ENCODE measurements at regions not wholly inside any gene's neighbourhood (a gene's known extent, or its start where the extent isn't known, plus 50 kb on each side); places are given as distances from the start of the nearest gene placed in this dataset.
"Not testable (repeated sequence)": the region's sequence is repeated elsewhere in the genome, so short reads cannot be mapped to it uniquely, and the experiment has no call there.

- ATAC-seq (no peak), DNase-seq (ENCODE audit: low spot score in 2 of 2) (no peak)
- H3K4me1 Mint-ChIP-seq, result no peaks in the 10 kb centered on the region
- H3K4me3 Mint-ChIP-seq, result no peak overlapping the region
- no peak overlapping the region for H3K27ac Mint-ChIP-seq
- no peaks in the 10 kb centered on the region for H3K36me3 Mint-ChIP-seq
- H3K9me3 Mint-ChIP-seq, result peaks cover 7% of the 10 kb centered on the region
Observed at GRCh38 chr3:168958466-168958865, 705.0 kb downstream of the MECOM start.

- Mint-ChIP-seq H3K27ac (no peak overlapping the region), H3K4me1 (no peaks in the 10 kb centered on the region), H3K36me3 (no peaks in the 10 kb centered on the region), H3K9me3 (peaks cover 5% of the 10 kb centered on the region), H3K4me3 (no peak overlapping the region)
- DNase-seq (ENCODE audit: low spot score in 2 of 2), result no peak
- ATAC-seq, result no peak
Observed at GRCh38 chr3:168956076-168956475, 707.4 kb downstream of the MECOM start.

- no peak overlapping the region for H3K27ac Mint-ChIP-seq
- H3K9me3 Mint-ChIP-seq, result peaks cover 9% of the 10 kb centered on the region
- no peak for DNase-seq (ENCODE audit: low spot score in 2 of 2)
Observed at GRCh38 chr3:168952551-168952950, 711.0 kb downstream of the MECOM start.

GRCh38 chr3:168951884-168952283 lies 711.6 kb downstream of the MECOM start:
- Mint-ChIP-seq H3K4me3 (no peak overlapping the region), H3K36me3 (no peaks in the 10 kb centered on the region), H3K4me1 (no peaks in the 10 kb centered on the region), H3K27ac (no peak overlapping the region), H3K9me3 (peaks cover 15% of the 10 kb centered on the region)
- ATAC-seq (no peak), DNase-seq (ENCODE audit: low spot score in 2 of 2) (no peak)

More at GRCh38 chr3:168952551-168952950, 711.0 kb downstream of the MECOM start:
- H3K4me3 Mint-ChIP-seq, result no peak overlapping the region
- no peaks in the 10 kb centered on the region for H3K36me3 Mint-ChIP-seq
- H3K4me1 Mint-ChIP-seq, result no peaks in the 10 kb centered on the region
- no peak for ATAC-seq

- no peak for DNase-seq (ENCODE audit: low spot score in 2 of 2)
- no peaks in the 10 kb centered on the region for H3K36me3 Mint-ChIP-seq
- H3K4me1 Mint-ChIP-seq, result no peaks in the 10 kb centered on the region
- no peak overlapping the region for H3K27ac Mint-ChIP-seq
- H3K4me3 Mint-ChIP-seq, result no peak overlapping the region
- H3K9me3 Mint-ChIP-seq, result peaks cover 15% of the 10 kb centered on the region
- no peak for ATAC-seq
Observed at GRCh38 chr3:168951368-168951767, 712.1 kb downstream of the MECOM start.

GRCh38 chr3:168950622-168951021 lies 712.9 kb downstream of the MECOM start:
- Mint-ChIP-seq H3K27ac (no peak overlapping the region), H3K9me3 (peaks cover 15% of the 10 kb centered on the region), H3K4me3 (no peak overlapping the region), H3K36me3 (no peaks in the 10 kb centered on the region), H3K4me1 (no peaks in the 10 kb centered on the region)
- ATAC-seq (no peak), DNase-seq (ENCODE audit: low spot score in 2 of 2) (no peak)

- Mint-ChIP-seq H3K9me3 (peaks cover 5% of the 10 kb centered on the region), H3K4me1 (no peaks in the 10 kb centered on the region), H3K27ac (no peak overlapping the region), H3K4me3 (no peak overlapping the region), H3K36me3 (no peaks in the 10 kb centered on the region)
- ATAC-seq (no peak), DNase-seq (ENCODE audit: low spot score in 2 of 2) (no peak)
Observed at GRCh38 chr3:168939651-168940238, 723.8 kb downstream of the MECOM start.

GRCh38 chr3:168933614-168934013 lies 729.9 kb downstream of the MECOM start:
- no peaks in the 10 kb centered on the region for H3K4me1 Mint-ChIP-seq
- H3K27ac Mint-ChIP-seq, result no peak overlapping the region
- H3K9me3 Mint-ChIP-seq, result peaks cover 28% of the 10 kb centered on the region
- no peak overlapping the region for H3K4me3 Mint-ChIP-seq
- DNase-seq (ENCODE audit: low spot score in 2 of 2), result no peak
- no peaks in the 10 kb centered on the region for H3K36me3 Mint-ChIP-seq
- no peak for ATAC-seq

GRCh38 chr3:168929997-168930396 lies 733.5 kb downstream of the MECOM start:
- not testable (repeated sequence) for DNase-seq (ENCODE audit: low spot score in 2 of 2); H3K4me1 Mint-ChIP-seq; ATAC-seq; H3K36me3 Mint-ChIP-seq; H3K27ac Mint-ChIP-seq; H3K4me3 Mint-ChIP-seq
- peaks cover 26% of the 10 kb centered on the region for H3K9me3 Mint-ChIP-seq

- Mint-ChIP-seq H3K4me1 (no peaks in the 10 kb centered on the region), H3K9me3 (peaks cover 10% of the 10 kb centered on the region), H3K4me3 (no peak overlapping the region)
Observed at GRCh38 chr3:168926426-168926825, 737.1 kb downstream of the MECOM start.

GRCh38 chr3:168925568-168925967 lies 737.9 kb downstream of the MECOM start:
- Mint-ChIP-seq H3K36me3 (no peaks in the 10 kb centered on the region), H3K9me3 (peaks cover 2% of the 10 kb centered on the region), H3K27ac (no peak overlapping the region), H3K4me1 (no peaks in the 10 kb centered on the region), H3K4me3 (no peak overlapping the region)
- ATAC-seq (no peak), DNase-seq (ENCODE audit: low spot score in 2 of 2) (no peak)

More at GRCh38 chr3:168926426-168926825, 737.1 kb downstream of the MECOM start:
- Mint-ChIP-seq H3K36me3 (no peaks in the 10 kb centered on the region), H3K27ac (no peak overlapping the region)
- DNase-seq (ENCODE audit: low spot score in 2 of 2) (no peak), ATAC-seq (no peak)

- Mint-ChIP-seq H3K27ac (no peak overlapping the region), H3K9me3 (peaks cover 3% of the 10 kb centered on the region), H3K4me1 (no peaks in the 10 kb centered on the region), H3K36me3 (no peaks in the 10 kb centered on the region), H3K4me3 (no peak overlapping the region)
- ATAC-seq, result no peak
- DNase-seq (ENCODE audit: low spot score in 2 of 2), result no peak
Observed at GRCh38 chr3:168914662-168915061, 748.9 kb downstream of the MECOM start.

- peaks cover 3% of the 10 kb centered on the region for H3K9me3 Mint-ChIP-seq
- no peak for DNase-seq (ENCODE audit: low spot score in 2 of 2)
- H3K36me3 Mint-ChIP-seq, result no peaks in the 10 kb centered on the region
- no peak for ATAC-seq
- no peak overlapping the region for H3K27ac Mint-ChIP-seq
- no peak overlapping the region for H3K4me3 Mint-ChIP-seq
- no peaks in the 10 kb centered on the region for H3K4me1 Mint-ChIP-seq
Observed at GRCh38 chr3:168909260-168909659, 754.3 kb downstream of the MECOM start.

- no peak overlapping the region for H3K27ac Mint-ChIP-seq
- H3K4me3 Mint-ChIP-seq, result no peak overlapping the region
- H3K9me3 Mint-ChIP-seq, result peaks cover 17% of the 10 kb centered on the region
- ATAC-seq (no peak), DNase-seq (ENCODE audit: low spot score in 2 of 2) (no peak)
- H3K4me1 Mint-ChIP-seq, result no peaks in the 10 kb centered on the region
- no peaks in the 10 kb centered on the region for H3K36me3 Mint-ChIP-seq
Observed at GRCh38 chr3:168895419-168895818, 768.1 kb downstream of the MECOM start.

- DNase-seq (ENCODE audit: low spot score in 2 of 2) (no peak), ATAC-seq (no peak)
- Mint-ChIP-seq H3K27ac (no peak overlapping the region), H3K36me3 (no peaks in the 10 kb centered on the region), H3K4me3 (no peak overlapping the region), H3K4me1 (no peaks in the 10 kb centered on the region), H3K9me3 (peaks cover 17% of the 10 kb centered on the region)
Observed at GRCh38 chr3:168894214-168894613, 769.3 kb downstream of the MECOM start.

GRCh38 chr3:168889666-168890065 lies 773.8 kb downstream of the MECOM start:
- DNase-seq (ENCODE audit: low spot score in 2 of 2) (no peak), ATAC-seq (no peak)
- Mint-ChIP-seq H3K36me3 (no peaks in the 10 kb centered on the region), H3K4me3 (no peak overlapping the region), H3K4me1 (no peaks in the 10 kb centered on the region), H3K27ac (no peak overlapping the region), H3K9me3 (peaks cover 7% of the 10 kb centered on the region)

- ATAC-seq (no peak), DNase-seq (ENCODE audit: low spot score in 2 of 2) (no peak)
- no peak overlapping the region for H3K4me3 Mint-ChIP-seq
- H3K36me3 Mint-ChIP-seq, result no peaks in the 10 kb centered on the region
- no peaks in the 10 kb centered on the region for H3K4me1 Mint-ChIP-seq
- peaks cover 7% of the 10 kb centered on the region for H3K9me3 Mint-ChIP-seq
- no peak overlapping the region for H3K27ac Mint-ChIP-seq
Observed at GRCh38 chr3:168888781-168889180, 774.7 kb downstream of the MECOM start.

Data from stimulated activated effector memory CD8-positive, alpha-beta T cell treated with anti-CD3 and anti-CD28 coated beads, Interleukin-12 subunit alpha, Interleukin-12 subunit beta, amount 100 ng/mL, for 72 hours (primary cell).